GM12878 (cell line): ENCODE measurements at regions not wholly inside any gene's neighbourhood (a gene's known extent, or its start where the extent isn't known, plus 50 kb on each side); places are given as distances from the start of the nearest gene placed in this dataset.

Experiments
- ATAC-seq: fragments of 200-7000 bp; cut with Tn5 transposase; 3 replicates; pipeline ENCODE4 v1.9.1; 2020; ENCODE audit warnings: mild to moderate bottlenecking, moderate library complexity
- BruUV-seq: library from RNA; stranded (reverse); fragments of 400-500 nt; replicated peaks from 2 replicates; lab custom pipeline; 2021; lab: Mats Ljungman, UMichigan
- CTCF ChIA-PET: fragments of 300-600 bp; sonication (Branson Sonifier 250); formaldehyde crosslinking; extraction: SDS; loops from one replicate; lab custom pipeline; 2021; ENCODE audit warnings: inconsistent platforms; lab: Yijun Ruan, JAX
- POLR2A ChIA-PET: fragments of 350-600 bp; formaldehyde crosslinking; extraction: SDS; loops from one replicate; lab custom pipeline; 2021; ENCODE audit warnings: inconsistent platforms; lab: Charles Lee
- RAD21 ChIA-PET: fragments of 300-600 bp; sonication (Branson Sonifier 250); formaldehyde crosslinking; loops from one replicate; lab custom pipeline; 2023; ENCODE audit warnings: antibody characterized with exemption; ENCODE audit not compliant: unreplicated experiment; lab: Charles Lee
- SMC1A ChIA-PET: fragments of 300-600 bp; sonication (Branson Sonifier 250); formaldehyde crosslinking; loops from one replicate; lab custom pipeline; 2023; ENCODE audit not compliant: unreplicated experiment, uncharacterized antibody; lab: Charles Lee
- DNase-seq: peaks from one replicate; pipeline ENCODE4 v3.0.0-alpha.2; 2011; ENCODE audit warnings: low read depth, low spot score
- FAIRE-seq: peaks from 3 replicates; lab custom pipeline; 2011; peaks lifted over from hg19 to GRCh38; lab: Jason Lieb, UNC
- H2AFZ ChIP-seq: 2 replicates; pipeline ENCODE4 v1.6.0; 2011; ENCODE audit warnings: low read depth, low read length, control low read depth; ENCODE audit not compliant: control insufficient read depth
- H3K27ac ChIP-seq: 2 replicates; pipeline ENCODE4 v1.5.1; 2011; ENCODE audit warnings: control low read depth; ENCODE audit not compliant: control insufficient read depth, insufficient read depth
- H3K27me3 ChIP-seq, 2 experiments: replicated peaks in 1 of 2; 2 replicates each; pipeline versions ENCODE4 v1.6.0 to v1.6.1; 2011; ENCODE audit warnings: low read length in 1 of 2; ENCODE audit not compliant: control insufficient read depth in 2 of 2, insufficient read depth in 2 of 2
- H3K36me3 ChIP-seq, 2 experiments: 2 replicates each; pipeline ENCODE4 v1.5.1; 2011; ENCODE audit warnings: low read length in 1 of 2; ENCODE audit not compliant: control insufficient read depth in 2 of 2, insufficient read depth in 2 of 2
- H3K4me1 ChIP-seq: 2 replicates; pipeline ENCODE4 v1.6.1; 2011; ENCODE audit warnings: mild to moderate bottlenecking, low read length, moderate library complexity, mixed read lengths; ENCODE audit not compliant: control insufficient read depth, insufficient read depth
- H3K4me2 ChIP-seq: 2 replicates; pipeline ENCODE4 v1.6.0; 2011; ENCODE audit warnings: control low read depth; ENCODE audit not compliant: control insufficient read depth, insufficient read depth
- H3K4me3 ChIP-seq: fragments of 200-600 bp; sonication (generic); 2 replicates; pipeline ENCODE4 v1.5.1; 2016
- H3K79me2 ChIP-seq: 2 replicates; pipeline ENCODE4 v1.6.0; 2011; ENCODE audit warnings: low read length; ENCODE audit not compliant: control insufficient read depth, insufficient read depth
- H3K9ac ChIP-seq: 2 replicates; pipeline ENCODE4 v1.8.0; 2011; ENCODE audit warnings: low read length, control low read depth, mixed read lengths; ENCODE audit not compliant: control insufficient read depth, insufficient read depth
- H3K9me3 ChIP-seq: replicated peaks from 3 replicates; pipeline ENCODE4 v1.5.1; 2011; ENCODE audit warnings: mild to moderate bottlenecking, low read length; ENCODE audit not compliant: control insufficient read depth, insufficient read depth
- H4K20me1 ChIP-seq: 2 replicates; pipeline ENCODE4 v1.6.0; 2011; ENCODE audit not compliant: control insufficient read depth, insufficient read depth
- ATF7 ChIP-seq: fragments of 450-650 bp; IDR thresholded peaks from 2 replicates; pipeline ENCODE4 v1.6.1; 2016; ENCODE audit warnings: low read depth, mild to moderate bottlenecking
- EGR1 ChIP-seq, 2 experiments: IDR thresholded peaks; 1 replicate in 1 of 2; 2 replicates in 1 of 2; pipeline ENCODE4 v1.6.1; 2011 to 2012; ENCODE audit warnings: low read depth in 2 of 2, low read length in 2 of 2, borderline replicate concordance in 1 of 2, mild to moderate bottlenecking in 1 of 2, moderate library complexity in 1 of 2
- ESRRA ChIP-seq: IDR thresholded peaks from 2 replicates; pipeline ENCODE4 v1.6.1; 2012; ENCODE audit warnings: mild to moderate bottlenecking, low read length, improper control_type of control experiment
- MEF2A ChIP-seq: IDR thresholded peaks from 2 replicates; pipeline ENCODE4 v1.6.1; 2011; ENCODE audit warnings: low read depth, mild to moderate bottlenecking, low read length, moderate library complexity; ENCODE audit not compliant: insufficient read depth
- MTA3 ChIP-seq: IDR thresholded peaks from 2 replicates; pipeline ENCODE4 v1.6.1; 2012; ENCODE audit warnings: low read length, inconsistent platforms, borderline replicate concordance
- SIX5 ChIP-seq: IDR thresholded peaks from 2 replicates; pipeline ENCODE4 v1.6.1; 2011; ENCODE audit warnings: mild to moderate bottlenecking, low read depth, low read length, moderate library complexity; ENCODE audit not compliant: severe bottlenecking
- WGBS: methylation state at CpG from one replicate; pipeline ENCODE4 v1.1.6; 2016; ENCODE audit warnings: low lambda C conversion rate; ENCODE audit not compliant: insufficient replicate concordance, insufficient coverage; ENCODE audit errors: missing lambda C conversion rate; 5-methylcytosine and 5-hydroxymethylcytosine counted together
- in situ Hi-C: fragments of 300-500 bp; cut with MboI; formaldehyde crosslinking; loops from 9 replicates; pipeline ENCODE4 v1.14.3; 2018; ENCODE audit warnings: mixed read lengths
- intact Hi-C: fragments of 100-400 bp; cut with micrococcal nuclease; formaldehyde crosslinking; loops from one replicate; pipeline ENCODE4 v1.14.2; 2022; ENCODE audit not compliant: unreplicated experiment
- TF ChIP-seq, protein P1 (sequence below): fragments of 450-650 bp; IDR thresholded peaks from 2 replicates; pipeline ENCODE4 v1.6.1; 2017; ENCODE audit warnings: mild to moderate bottlenecking, moderate library complexity
- TF ChIP-seq, protein P2 (sequence below): IDR thresholded peaks from 2 replicates; pipeline ENCODE4 v1.6.1; 2011; ENCODE audit warnings: mild to moderate bottlenecking, low read depth, low read length, moderate library complexity; ENCODE audit not compliant: insufficient replicate concordance

DNA sequence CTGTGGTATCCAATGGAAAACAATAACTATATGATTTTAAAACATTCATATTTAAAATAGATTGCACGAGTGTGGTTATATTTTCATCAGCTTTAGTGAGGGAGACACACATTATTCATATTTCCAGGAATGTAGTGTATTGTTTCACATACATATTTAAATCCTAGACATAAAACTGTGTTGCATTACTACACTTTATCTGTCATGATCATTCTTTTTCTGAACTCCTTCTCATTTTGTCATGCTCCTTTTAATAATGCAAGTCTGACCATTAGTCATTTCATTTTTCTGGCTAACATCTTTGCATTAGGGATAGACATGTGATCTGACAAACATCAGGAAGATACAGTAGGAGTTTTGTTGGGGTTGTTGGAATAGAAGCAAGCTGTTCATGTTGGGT lies 1382.7 kb downstream of the PCDH7 start:
- no peak overlapping the region for H3K27ac ChIP-seq
- ChIA-PET POLR2A (interaction anchor here (0.7 kb wide), 1 partner anchor 64 kb away, joined by 4 read pairs; no protein-coding TSS in a partner anchor), CTCF (no interaction called here), SMC1A (interaction anchor here (0.6 kb wide), 1 partner anchor 22 kb away, joined by 3 read pairs; no protein-coding TSS in a partner anchor), RAD21 (no interaction called here)
- no peak for ATAC-seq
- H2AFZ ChIP-seq: no peak overlapping the region
- H3K36me3 ChIP-seq: no peaks in the 10 kb centered on the region
- TF ChIP-seq EGR1 (IDR thresholded peaks at IDR 0.05; ENCODE audit: borderline replicate concordance in 1 of 2, low read depth in 2 of 2, low read length in 2 of 2): no peak
- TF ChIP-seq, protein P1, sequence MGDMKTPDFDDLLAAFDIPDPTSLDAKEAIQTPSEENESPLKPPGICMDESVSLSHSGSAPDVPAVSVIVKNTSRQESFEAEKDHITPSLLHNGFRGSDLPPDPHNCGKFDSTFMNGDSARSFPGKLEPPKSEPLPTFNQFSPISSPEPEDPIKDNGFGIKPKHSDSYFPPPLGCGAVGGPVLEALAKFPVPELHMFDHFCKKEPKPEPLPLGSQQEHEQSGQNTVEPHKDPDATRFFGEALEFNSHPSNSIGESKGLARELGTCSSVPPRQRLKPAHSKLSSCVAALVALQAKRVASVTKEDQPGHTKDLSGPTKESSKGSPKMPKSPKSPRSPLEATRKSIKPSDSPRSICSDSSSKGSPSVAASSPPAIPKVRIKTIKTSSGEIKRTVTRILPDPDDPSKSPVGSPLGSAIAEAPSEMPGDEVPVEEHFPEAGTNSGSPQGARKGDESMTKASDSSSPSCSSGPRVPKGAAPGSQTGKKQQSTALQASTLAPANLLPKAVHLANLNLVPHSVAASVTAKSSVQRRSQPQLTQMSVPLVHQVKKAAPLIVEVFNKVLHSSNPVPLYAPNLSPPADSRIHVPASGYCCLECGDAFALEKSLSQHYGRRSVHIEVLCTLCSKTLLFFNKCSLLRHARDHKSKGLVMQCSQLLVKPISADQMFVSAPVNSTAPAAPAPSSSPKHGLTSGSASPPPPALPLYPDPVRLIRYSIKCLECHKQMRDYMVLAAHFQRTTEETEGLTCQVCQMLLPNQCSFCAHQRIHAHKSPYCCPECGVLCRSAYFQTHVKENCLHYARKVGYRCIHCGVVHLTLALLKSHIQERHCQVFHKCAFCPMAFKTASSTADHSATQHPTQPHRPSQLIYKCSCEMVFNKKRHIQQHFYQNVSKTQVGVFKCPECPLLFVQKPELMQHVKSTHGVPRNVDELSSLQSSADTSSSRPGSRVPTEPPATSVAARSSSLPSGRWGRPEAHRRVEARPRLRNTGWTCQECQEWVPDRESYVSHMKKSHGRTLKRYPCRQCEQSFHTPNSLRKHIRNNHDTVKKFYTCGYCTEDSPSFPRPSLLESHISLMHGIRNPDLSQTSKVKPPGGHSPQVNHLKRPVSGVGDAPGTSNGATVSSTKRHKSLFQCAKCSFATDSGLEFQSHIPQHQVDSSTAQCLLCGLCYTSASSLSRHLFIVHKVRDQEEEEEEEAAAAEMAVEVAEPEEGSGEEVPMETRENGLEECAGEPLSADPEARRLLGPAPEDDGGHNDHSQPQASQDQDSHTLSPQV: no peak
- no peak for TF ChIP-seq SIX5
- TF ChIP-seq ESRRA: no peak
- TF ChIP-seq, protein P2, sequence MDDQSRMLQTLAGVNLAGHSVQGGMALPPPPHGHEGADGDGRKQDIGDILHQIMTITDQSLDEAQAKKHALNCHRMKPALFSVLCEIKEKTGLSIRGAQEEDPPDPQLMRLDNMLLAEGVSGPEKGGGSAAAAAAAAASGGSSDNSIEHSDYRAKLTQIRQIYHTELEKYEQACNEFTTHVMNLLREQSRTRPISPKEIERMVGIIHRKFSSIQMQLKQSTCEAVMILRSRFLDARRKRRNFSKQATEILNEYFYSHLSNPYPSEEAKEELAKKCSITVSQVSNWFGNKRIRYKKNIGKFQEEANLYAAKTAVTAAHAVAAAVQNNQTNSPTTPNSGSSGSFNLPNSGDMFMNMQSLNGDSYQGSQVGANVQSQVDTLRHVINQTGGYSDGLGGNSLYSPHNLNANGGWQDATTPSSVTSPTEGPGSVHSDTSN: no peak
- TF ChIP-seq MEF2A: no peak
- TF ChIP-seq MTA3: no peak
- TF ChIP-seq ATF7: no peak
- BruUV-seq: no TSS peak
- H3K4me3 ChIP-seq: no peak overlapping the region
- FAIRE-seq: no peak
- H3K9ac ChIP-seq: no peak overlapping the region
- no peaks in the 10 kb centered on the region for H3K4me1 ChIP-seq
- 0% methylated on average over 1 of the region's 1 CpG for WGBS
- DNase-seq: no peak
- no peak overlapping the region for H3K4me2 ChIP-seq
- H3K79me2 ChIP-seq: no peaks in the 10 kb centered on the region
- intact Hi-C loops: no loop called here
- H3K9me3 ChIP-seq: no peaks in the 10 kb centered on the region
- no peaks in the 10 kb centered on the region for H3K27me3 ChIP-seq
- H4K20me1 ChIP-seq: no peaks in the 10 kb centered on the region
- in situ Hi-C loops: no loop called here
